ENCODE measurements at regions not wholly inside any gene's neighbourhood (a gene's known extent, or its start where the extent isn't known, plus 50 kb on each side); places are given as distances from the start of the nearest gene placed in this dataset.

GRCh38 chr3:27644941-27645340, 77.2 kb downstream of the EOMES start:
- Histone ChIP-seq H3K4me3 (replicated peaks in 1 of 3; ENCODE audit: insufficient read depth in 1 of 3, low read depth in 2 of 3, low read length in 3 of 3) (no peak overlapping the region), H3K4me2 (ENCODE audit: low read depth, low read length) (no peak overlapping the region), H3K27me3 (ENCODE audit: control insufficient read depth in 1 of 2, insufficient read depth in 2 of 2, low read length in 2 of 2) (peaks cover 0 to 1% of the 10 kb centered on the region in 2 experiments; a peak in 1 of 5 replicates), H3K36me3 (replicated peaks in 1 of 2; ENCODE audit: control insufficient read depth in 1 of 2, insufficient read depth in 2 of 2, low read length in 2 of 2) (no peaks in the 10 kb centered on the region), H2AFZ (ENCODE audit: low read length) (no peak overlapping the region), H3K4me1 (ENCODE audit: insufficient read depth, low read length) (peaks cover 29% of the 10 kb centered on the region), H4K20me1 (ENCODE audit: insufficient read depth, low read length) (no peaks in the 10 kb centered on the region), H3K9me3 (ENCODE audit: low read length) (no peaks in the 10 kb centered on the region), H3K9ac (ENCODE audit: insufficient read depth, low read depth, low read length) (no peak overlapping the region), H3K27ac (ENCODE audit: extremely low read length, insufficient read depth, low read length) (no peak overlapping the region), H3K79me2 (ENCODE audit: insufficient read depth, low read length) (no peaks in the 10 kb centered on the region)
- ATAC-seq: no peak
- in situ Hi-C loops (cut with HindIII; ENCODE audit: extremely low pct_ligation_motif_present, low pct_unique_long_range_greater_than_20kb): no loop called here
- no TSS peak for BruUV-seq (replicated peaks)
- no peak for FAIRE-seq
- ChIA-PET POLR2A (no interaction called here), CTCF (ENCODE audit: low intra/inter-chr PET ratio, low total read pairs) (no interaction called here)
- WGBS (ENCODE audit: low lambda C conversion rate): 45% methylated on average over 4 of the region's 4 CpGs
- intact Hi-C loops (cut with micrococcal nuclease; ENCODE audit: unreplicated experiment): no loop called here
- DNase-seq (ENCODE audit: low spot score): no peak
- no peak for TF ChIP-seq ZNF703 (CRISPR knock-in tag; IDR thresholded peaks at IDR 0.05; ENCODE audit: borderline replicate concordance)
- TF ChIP-seq, protein P1, sequence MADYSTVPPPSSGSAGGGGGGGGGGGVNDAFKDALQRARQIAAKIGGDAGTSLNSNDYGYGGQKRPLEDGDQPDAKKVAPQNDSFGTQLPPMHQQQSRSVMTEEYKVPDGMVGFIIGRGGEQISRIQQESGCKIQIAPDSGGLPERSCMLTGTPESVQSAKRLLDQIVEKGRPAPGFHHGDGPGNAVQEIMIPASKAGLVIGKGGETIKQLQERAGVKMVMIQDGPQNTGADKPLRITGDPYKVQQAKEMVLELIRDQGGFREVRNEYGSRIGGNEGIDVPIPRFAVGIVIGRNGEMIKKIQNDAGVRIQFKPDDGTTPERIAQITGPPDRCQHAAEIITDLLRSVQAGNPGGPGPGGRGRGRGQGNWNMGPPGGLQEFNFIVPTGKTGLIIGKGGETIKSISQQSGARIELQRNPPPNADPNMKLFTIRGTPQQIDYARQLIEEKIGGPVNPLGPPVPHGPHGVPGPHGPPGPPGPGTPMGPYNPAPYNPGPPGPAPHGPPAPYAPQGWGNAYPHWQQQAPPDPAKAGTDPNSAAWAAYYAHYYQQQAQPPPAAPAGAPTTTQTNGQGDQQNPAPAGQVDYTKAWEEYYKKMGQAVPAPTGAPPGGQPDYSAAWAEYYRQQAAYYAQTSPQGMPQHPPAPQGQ (CRISPR knock-in tag; IDR thresholded peaks at IDR 0.05; ENCODE audit: borderline replicate concordance): no peak
- TF ChIP-seq ZBTB20 (CRISPR knock-in tag; IDR thresholded peaks at IDR 0.05; ENCODE audit: borderline replicate concordance, low read depth): no peak
- no peak for TF ChIP-seq ZNF256 (CRISPR knock-in tag; conservative IDR thresholded peaks at IDR 0.05)
- no peak for TF ChIP-seq TBL1XR1 (IDR thresholded peaks at IDR 0.05; ENCODE audit: borderline replicate concordance, low read length, partially characterized antibody)
- no peak for TF ChIP-seq MEF2D (CRISPR knock-in tag; IDR thresholded peaks at IDR 0.05)
- no peak for TF ChIP-seq TOPORS (CRISPR knock-in tag; IDR thresholded peaks at IDR 0.05)
- no peak for TF ChIP-seq HES4 (CRISPR knock-in tag; IDR thresholded peaks at IDR 0.05; ENCODE audit: borderline replicate concordance)
- TF ChIP-seq KAT7 (CRISPR knock-in tag; IDR thresholded peaks at IDR 0.05; ENCODE audit: borderline replicate concordance): no peak
- TF ChIP-seq, protein P2, sequence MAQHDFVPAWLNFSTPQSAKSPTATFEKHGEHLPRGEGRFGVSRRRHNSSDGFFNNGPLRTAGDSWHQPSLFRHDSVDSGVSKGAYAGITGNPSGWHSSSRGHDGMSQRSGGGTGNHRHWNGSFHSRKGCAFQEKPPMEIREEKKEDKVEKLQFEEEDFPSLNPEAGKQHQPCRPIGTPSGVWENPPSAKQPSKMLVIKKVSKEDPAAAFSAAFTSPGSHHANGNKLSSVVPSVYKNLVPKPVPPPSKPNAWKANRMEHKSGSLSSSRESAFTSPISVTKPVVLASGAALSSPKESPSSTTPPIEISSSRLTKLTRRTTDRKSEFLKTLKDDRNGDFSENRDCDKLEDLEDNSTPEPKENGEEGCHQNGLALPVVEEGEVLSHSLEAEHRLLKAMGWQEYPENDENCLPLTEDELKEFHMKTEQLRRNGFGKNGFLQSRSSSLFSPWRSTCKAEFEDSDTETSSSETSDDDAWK (CRISPR knock-in tag; IDR thresholded peaks at IDR 0.05): no peak
- TF ChIP-seq BRF2 (CRISPR knock-in tag; IDR thresholded peaks at IDR 0.05): no peak
- no peak for TF ChIP-seq ZHX2 (IDR thresholded peaks at IDR 0.05; ENCODE audit: low read depth)
- no peak for TF ChIP-seq ZHX2 (CRISPR knock-in tag; IDR thresholded peaks at IDR 0.05; ENCODE audit: borderline replicate concordance)
